Endodermal cell (in vitro differentiated cells): ENCODE measurements at regions not wholly inside any gene's neighbourhood (a gene's known extent, or its start where the extent isn't known, plus 50 kb on each side); places are given as distances from the start of the nearest gene placed in this dataset.

ENCODE experiments used
- DNase-seq: peaks from one replicate; pipeline ENCODE4 v3.0.0-alpha.2; 2017
- H3K27ac ChIP-seq: 2 replicates; pipeline ENCODE4 v1.5.1; 2013; ENCODE audit warnings: mild to moderate bottlenecking, low read depth, low read length, moderate library complexity
- H3K27me3 ChIP-seq: 2 replicates; pipeline ENCODE4 v1.6.1; 2013; ENCODE audit warnings: mild to moderate bottlenecking, low read length, moderate library complexity; ENCODE audit not compliant: insufficient read depth, control insufficient read depth, poor library complexity, severe bottlenecking
- H3K36me3 ChIP-seq: 2 replicates; pipeline ENCODE4 v1.7.0; 2013; ENCODE audit warnings: mild to moderate bottlenecking, low read length, moderate library complexity; ENCODE audit not compliant: control insufficient read depth, insufficient read depth
- H3K4me1 ChIP-seq: one replicate; pipeline ENCODE4 v1.7.0; 2013; ENCODE audit warnings: low read length; ENCODE audit not compliant: control insufficient read depth, insufficient read depth
- H3K4me3 ChIP-seq: 2 replicates; pipeline ENCODE4 v1.5.1; 2013; ENCODE audit warnings: mild to moderate bottlenecking, low read length, moderate library complexity
- H3K9ac ChIP-seq: 2 replicates; pipeline ENCODE4 v1.6.1; 2013; ENCODE audit warnings: mild to moderate bottlenecking, low read length, moderate library complexity; ENCODE audit not compliant: poor library complexity, severe bottlenecking; ENCODE audit errors: extremely low read depth
- H3K9me3 ChIP-seq: 2 replicates; pipeline ENCODE4 v1.6.1; 2013; ENCODE audit warnings: mild to moderate bottlenecking, low read length, moderate library complexity; ENCODE audit not compliant: control insufficient read depth
- H3K27ac Mint-ChIP-seq: 2 replicates; pipeline ENCODE4 v1.8.0; 2020; ENCODE audit warnings: mixed read lengths
- H3K27me3 Mint-ChIP-seq: 2 replicates; pipeline ENCODE4 v1.8.0; 2021; ENCODE audit warnings: mild to moderate bottlenecking, mixed read lengths; ENCODE audit not compliant: insufficient read depth
- H3K36me3 Mint-ChIP-seq: 2 replicates; pipeline ENCODE4 v1.8.0; 2020; ENCODE audit warnings: low read depth, mixed read lengths
- H3K4me1 Mint-ChIP-seq: 2 replicates; pipeline ENCODE4 v1.8.0; 2020; ENCODE audit warnings: mixed read lengths
- H3K4me3 Mint-ChIP-seq: 2 replicates; pipeline ENCODE4 v1.8.0; 2020; ENCODE audit warnings: mild to moderate bottlenecking, moderate library complexity, mixed read lengths
- H3K9me3 Mint-ChIP-seq: 2 replicates; pipeline ENCODE4 v1.8.0; 2020; ENCODE audit warnings: mild to moderate bottlenecking, mixed read lengths
- WGBS, 2 experiments: methylation state at CpG; one replicate each; pipeline versions ENCODE4 v1.1.5 to v1.1.7; 2013; ENCODE audit warnings: missing lambda C conversion rate in 2 of 2, mixed read lengths in 1 of 2; ENCODE audit not compliant: insufficient coverage in 1 of 2, insufficient read length in 1 of 2; 5-methylcytosine and 5-hydroxymethylcytosine counted together
- TF ChIP-seq, protein P1 (sequence below): fragments of 200-600 bp; sonication (generic); conservative IDR thresholded peaks from 2 replicates; pipeline ENCODE4 v1.5.0; 2021; ENCODE audit warnings: antibody characterized with exemption, mild to moderate bottlenecking

DNA sequence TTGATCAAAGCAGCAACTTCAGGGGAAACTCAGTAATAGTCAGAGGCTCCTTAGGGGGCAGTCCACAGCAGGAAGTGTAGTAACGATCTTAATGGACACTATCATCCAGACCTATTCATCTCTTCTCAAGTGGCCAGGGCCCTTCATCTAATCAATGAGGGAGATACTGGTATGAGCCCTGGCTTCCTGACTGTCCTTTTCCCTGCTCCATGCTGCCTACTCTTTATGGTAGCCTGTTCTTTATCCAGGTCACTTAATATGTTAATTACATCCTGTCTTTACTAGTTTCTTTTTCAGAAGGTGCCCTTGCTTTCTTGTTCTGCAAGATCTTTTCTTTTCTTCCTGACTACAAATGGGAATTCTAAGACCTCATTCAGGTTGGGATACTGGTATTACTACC is 197.1 kb downstream of the CAVIN4 start:
- peaks cover 11% of the 10 kb centered on the region for H3K27me3 Mint-ChIP-seq
- TF ChIP-seq, protein P1, sequence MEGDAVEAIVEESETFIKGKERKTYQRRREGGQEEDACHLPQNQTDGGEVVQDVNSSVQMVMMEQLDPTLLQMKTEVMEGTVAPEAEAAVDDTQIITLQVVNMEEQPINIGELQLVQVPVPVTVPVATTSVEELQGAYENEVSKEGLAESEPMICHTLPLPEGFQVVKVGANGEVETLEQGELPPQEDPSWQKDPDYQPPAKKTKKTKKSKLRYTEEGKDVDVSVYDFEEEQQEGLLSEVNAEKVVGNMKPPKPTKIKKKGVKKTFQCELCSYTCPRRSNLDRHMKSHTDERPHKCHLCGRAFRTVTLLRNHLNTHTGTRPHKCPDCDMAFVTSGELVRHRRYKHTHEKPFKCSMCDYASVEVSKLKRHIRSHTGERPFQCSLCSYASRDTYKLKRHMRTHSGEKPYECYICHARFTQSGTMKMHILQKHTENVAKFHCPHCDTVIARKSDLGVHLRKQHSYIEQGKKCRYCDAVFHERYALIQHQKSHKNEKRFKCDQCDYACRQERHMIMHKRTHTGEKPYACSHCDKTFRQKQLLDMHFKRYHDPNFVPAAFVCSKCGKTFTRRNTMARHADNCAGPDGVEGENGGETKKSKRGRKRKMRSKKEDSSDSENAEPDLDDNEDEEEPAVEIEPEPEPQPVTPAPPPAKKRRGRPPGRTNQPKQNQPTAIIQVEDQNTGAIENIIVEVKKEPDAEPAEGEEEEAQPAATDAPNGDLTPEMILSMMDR, result no peak
- H3K9me3 ChIP-seq, result no peaks in the 10 kb centered on the region
- H3K4me3 Mint-ChIP-seq, result no peak overlapping the region
- H3K36me3 Mint-ChIP-seq, result no peaks in the 10 kb centered on the region
- no peaks in the 10 kb centered on the region for H3K27me3 ChIP-seq
- no peaks in the 10 kb centered on the region for H3K9me3 Mint-ChIP-seq
- H3K27ac Mint-ChIP-seq, result no peak overlapping the region
- no peaks in the 10 kb centered on the region for H3K36me3 ChIP-seq
- 27 to 60% methylated on average over 1 of the region's 1 CpG for WGBS, 2 experiments
- H3K4me1 ChIP-seq, result no peaks in the 10 kb centered on the region
- DNase-seq, result no peak
- no peak overlapping the region for H3K27ac ChIP-seq
- H3K9ac ChIP-seq, result no peak overlapping the region
- no peak overlapping the region for H3K4me3 ChIP-seq
- peaks cover 14% of the 10 kb centered on the region for H3K4me1 Mint-ChIP-seq

DNA sequence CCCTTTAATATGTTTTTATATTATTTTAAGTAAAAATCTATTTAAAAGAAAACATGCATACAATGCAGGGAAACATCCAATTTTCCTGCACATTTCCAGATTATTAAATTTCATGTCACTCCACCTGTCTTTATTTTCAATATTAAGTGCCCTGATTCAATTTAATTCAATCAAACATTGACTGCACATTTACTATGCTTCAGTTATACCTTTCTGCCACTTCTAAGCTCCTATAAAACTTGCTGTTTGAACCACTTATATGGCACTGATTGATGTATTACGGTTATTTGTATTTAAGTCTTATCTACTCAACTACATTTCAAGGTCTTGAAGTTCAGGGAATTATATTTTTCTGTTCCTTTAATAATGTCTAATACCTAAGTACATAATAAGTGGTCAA is 198.0 kb downstream of the CAVIN4 start:
- TF ChIP-seq, protein P1, result no peak
- Histone ChIP-seq H3K4me3 (no peak overlapping the region), H3K9ac (no peak overlapping the region), H3K27ac (no peak overlapping the region), H3K36me3 (no peaks in the 10 kb centered on the region), H3K9me3 (no peaks in the 10 kb centered on the region), H3K27me3 (no peaks in the 10 kb centered on the region), H3K4me1 (no peaks in the 10 kb centered on the region)
- Mint-ChIP-seq H3K27ac (no peak overlapping the region), H3K36me3 (no peaks in the 10 kb centered on the region), H3K4me1 (peaks cover 14% of the 10 kb centered on the region), H3K4me3 (no peak overlapping the region), H3K27me3 (peaks cover 11% of the 10 kb centered on the region), H3K9me3 (no peaks in the 10 kb centered on the region)
- no peak for DNase-seq
- WGBS, 2 experiments, result 100% methylated on average over 1 of the region's 1 CpG; no CpG with 5 or more reads in 1 of the 2 experiments

DNA sequence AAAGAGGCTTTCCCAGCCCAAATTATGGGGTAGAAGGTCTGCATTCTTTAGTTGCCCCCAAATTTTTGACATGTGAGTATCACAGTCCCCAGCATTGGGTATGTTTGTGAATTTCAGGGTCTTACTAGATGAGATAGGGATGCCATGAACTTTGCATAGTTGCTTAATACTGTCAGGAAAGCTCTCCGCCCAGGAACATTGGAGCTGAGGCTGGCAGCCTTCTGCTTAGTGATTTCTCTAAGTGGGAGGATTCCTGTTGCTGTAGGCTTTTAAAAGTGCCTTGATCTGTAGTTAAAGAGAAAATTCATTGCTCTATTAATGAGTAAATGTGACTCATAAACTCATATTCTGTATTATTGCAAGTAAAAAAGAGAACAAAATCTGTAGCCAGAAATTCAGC is 206.9 kb downstream of the CAVIN4 start:
- Mint-ChIP-seq H3K9me3 (no peaks in the 10 kb centered on the region), H3K27me3 (peaks cover 2% of the 10 kb centered on the region), H3K4me3 (no peak overlapping the region), H3K27ac (no peak overlapping the region), H3K36me3 (no peaks in the 10 kb centered on the region), H3K4me1 (no peaks in the 10 kb centered on the region)
- TF ChIP-seq, protein P1, result no peak
- Histone ChIP-seq H3K27ac (no peak overlapping the region), H3K27me3 (peaks cover 20% of the 10 kb centered on the region), H3K9ac (no peak overlapping the region), H3K4me1 (no peaks in the 10 kb centered on the region), H3K36me3 (no peaks in the 10 kb centered on the region), H3K9me3 (no peaks in the 10 kb centered on the region), H3K4me3 (no peak overlapping the region)
- 91% methylated on average over 1 of the region's 1 CpG; no CpG with 5 or more reads in 1 of the 2 experiments for WGBS, 2 experiments
- no peak for DNase-seq
